ENCODE measurements at regions not wholly inside any gene's neighbourhood (a gene's known extent, or its start where the extent isn't known, plus 50 kb on each side); places are given as distances from the start of the nearest gene placed in this dataset.

- TF ChIP-seq CEBPB (IDR thresholded peaks at IDR 0.05) = no peak
- TF ChIP-seq MAX (IDR thresholded peaks at IDR 0.05) = no peak
- TF ChIP-seq YY1 (IDR thresholded peaks at IDR 0.05; ENCODE audit: low read depth) = no peak
- no peak for TF ChIP-seq TEAD4 (IDR thresholded peaks at IDR 0.05)
- no peak for TF ChIP-seq EP300 (IDR thresholded peaks at IDR 0.05; ENCODE audit: borderline replicate concordance)
- TF ChIP-seq TAF1 (IDR thresholded peaks at IDR 0.05; ENCODE audit: low read depth) = no peak
- TF ChIP-seq USF1 (IDR thresholded peaks at IDR 0.05) = no peak
- no peak for TF ChIP-seq EGR1 (IDR thresholded peaks at IDR 0.05)
Measured at GRCh38 chr11:34810107-34810562, 106.0 kb downstream of the APIP start.

Measured in Ishikawa (cell line).